Spleen (tissue), 11 donors: ENCODE measurements at regions not wholly inside any gene's neighbourhood (a gene's known extent, or its start where the extent isn't known, plus 50 kb on each side); places are given as distances from the start of the nearest gene placed in this dataset.

Experiments
- DNase-seq: peaks from one replicate; pipeline ENCODE4 v3.0.0-alpha.2; 2020
- H3K27ac ChIP-seq, 8 donors: fragments of 200-600 bp; sonication (generic) in 7 of 8; 1 replicate in 4 of 8; 2 replicates in 4 of 8; pipeline versions ENCODE4 v1.5.0 to v1.8.0; 2016 to 2021; ENCODE audit warnings: inconsistent platforms in 4 of 8, mild to moderate bottlenecking in 4 of 8, moderate library complexity in 1 of 8
- H3K27me3 ChIP-seq, 7 donors: fragments of 200-600 bp; sonication (generic) in 6 of 7; replicated peaks in 1 of 7; 1 replicate in 4 of 7; 2 replicates in 3 of 7; pipeline versions ENCODE4 v1.5.0 to v1.8.0; 2016 to 2021; ENCODE audit warnings: inconsistent platforms in 3 of 7, mild to moderate bottlenecking in 1 of 7
- H3K36me3 ChIP-seq, 6 donors: fragments of 200-600 bp; sonication (generic) in 5 of 6; 1 replicate in 4 of 6; 2 replicates in 2 of 6; pipeline versions ENCODE4 v1.5.0 to v1.8.0; 2016 to 2021; ENCODE audit warnings: inconsistent platforms in 2 of 6
- H3K4me1 ChIP-seq, 6 donors: fragments of 200-600 bp; sonication (generic) in 5 of 6; 1 replicate in 3 of 6; 2 replicates in 3 of 6; pipeline versions ENCODE4 v1.5.0 to v1.8.0; 2016 to 2021; ENCODE audit warnings: inconsistent platforms in 3 of 6
- H3K4me3 ChIP-seq, 8 donors: fragments of 200-600 bp; sonication (generic) in 7 of 8; 1 replicate in 4 of 8; 2 replicates in 4 of 8; pipeline versions ENCODE4 v1.5.0 to v1.8.0; 2016 to 2021; ENCODE audit warnings: inconsistent platforms in 4 of 8, mild to moderate bottlenecking in 4 of 8, moderate library complexity in 2 of 8
- H3K9me3 ChIP-seq, 8 donors: fragments of 200-600 bp; sonication (generic) in 7 of 8; 1 replicate in 4 of 8; 2 replicates in 4 of 8; pipeline versions ENCODE4 v1.5.0 to v1.8.0; 2016 to 2021; ENCODE audit warnings: inconsistent platforms in 4 of 8
- CTCF ChIP-seq, 11 experiments: fragments of 200-600 bp in 7 of 11; fragments of 450-650 bp in 4 of 11; sonication (generic) in 4 of 11; IDR thresholded peaks in 8 of 11; conservative IDR thresholded peaks in 3 of 11; 1 replicate in 7 of 11; 2 replicates in 4 of 11; pipeline versions ENCODE4 v1.4.0 to v1.8.0; 2016 to 2021; ENCODE audit warnings: antibody characterized with exemption in 11 of 11, inconsistent platforms in 4 of 11, mild to moderate bottlenecking in 1 of 11
- POLR2A ChIP-seq, 3 donors: fragments of 450-650 bp; IDR thresholded peaks; one replicate each; pipeline ENCODE4 v1.5.1; 2017; ENCODE audit warnings: antibody characterized with exemption in 3 of 3, mild to moderate bottlenecking in 1 of 3
- POLR2AphosphoS5 ChIP-seq, 3 donors: sonication (generic); formaldehyde crosslinking; IDR thresholded peaks; one replicate each; pipeline ENCODE4 v1.5.1; 2017; ENCODE audit warnings: antibody characterized with exemption in 3 of 3
- WGBS, 5 donors: extraction: QIAGEN DNeasy Blood & Tissue Kit in 3 of 5; methylation state at CpG; one replicate each; pipeline versions ENCODE4 v1.1.5 to v1.1.7; 2013 to 2018; 5-methylcytosine and 5-hydroxymethylcytosine counted together
- intact Hi-C: fragments of 100-400 bp; cut with DNase I; formaldehyde crosslinking; loops from one replicate; pipeline ENCODE4 v1.15.0; 2023; ENCODE audit warnings: low total_unique reads
- small RNA-seq, 4 donors: library from RNA; depleted of rRNA; stranded (forward); fragments of <200 nt; gene quantifications; one replicate each; pipeline ENCODE3, GENCODE V24; 2016
- donor health status: healthy with polysubstance abuse.
- donor health status: DM: no; HTN: no; CAD: no; lungs with moderate emphysema.
- donor health status: DM: no; HTN: no; CAD: no.
- donor health status: Bipolar disorder and iron deficiency.
- donor health status: healthy.
- donor health status: DM: no; HTN: no; CAD: no.
- donor health status: DM: yes; HTN: yes; CAD: no.

DNA sequence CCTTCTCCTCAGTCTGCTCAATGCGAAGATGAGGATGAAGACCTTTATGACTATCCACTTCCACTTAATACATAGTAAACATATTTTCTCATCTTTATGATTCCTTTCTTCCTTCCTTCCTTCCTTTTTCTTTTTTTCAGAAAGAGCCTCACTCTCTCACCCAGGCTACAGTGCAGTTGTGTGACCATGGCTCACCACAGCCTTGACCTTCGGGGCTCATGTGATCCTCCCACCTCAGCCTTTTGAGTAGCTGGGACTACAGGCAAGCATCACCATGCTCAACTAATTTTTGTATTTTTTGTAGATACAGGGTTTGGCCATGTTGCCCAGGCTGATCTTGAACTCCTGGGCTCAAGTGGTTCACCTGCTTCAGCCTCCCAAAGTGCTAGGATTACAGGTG, 52.0 kb upstream of the RAP2B start:
- intact Hi-C loops, result no loop called here
- no peaks in the 10 kb centered on the region for H3K36me3 ChIP-seq
- H3K4me3 ChIP-seq, result no peak overlapping the region
- WGBS, 5 donors, result 74 to 89% (median 83%) methylated on average over 2 of the region's 2 CpGs
- no peak for TF ChIP-seq POLR2A (IDR thresholded peaks at IDR 0.05)
- TF ChIP-seq POLR2AphosphoS5 (IDR thresholded peaks at IDR 0.05), result no peak
- no peak for TF ChIP-seq CTCF (IDR thresholded peaks at IDR 0.05 in 8 of 11, conservative IDR thresholded peaks at IDR 0.05 in 3 of 11)
- H3K27me3 ChIP-seq, result peaks cover 0 to 4% (median 0%) of the 10 kb centered on the region in 7 donors
- no peaks in the 10 kb centered on the region for H3K4me1 ChIP-seq
- no peak for DNase-seq
- no peaks in the 10 kb centered on the region for H3K9me3 ChIP-seq
- no peak overlapping the region for H3K27ac ChIP-seq

- no peaks in the 10 kb centered on the region for H3K4me1 ChIP-seq
- H3K9me3 ChIP-seq, result no peaks in the 10 kb centered on the region
- no peak overlapping the region for H3K4me3 ChIP-seq
- peaks cover 0 to 4% (median 0%) of the 10 kb centered on the region in 7 donors for H3K27me3 ChIP-seq
- H3K27ac ChIP-seq, result no peak overlapping the region
- no peak for TF ChIP-seq POLR2AphosphoS5 (IDR thresholded peaks at IDR 0.05)
- TF ChIP-seq POLR2A (IDR thresholded peaks at IDR 0.05), result no peak
- TF ChIP-seq CTCF (IDR thresholded peaks at IDR 0.05 in 8 of 11, conservative IDR thresholded peaks at IDR 0.05 in 3 of 11), result no peak
- 81 to 92% (median 87%) methylated on average over 3 of the region's 3 CpGs for WGBS, 5 donors
- intact Hi-C loops, result no loop called here
- DNase-seq, result no peak
- no peaks in the 10 kb centered on the region for H3K36me3 ChIP-seq
These were observed 51.0 kb upstream of the RAP2B start for GRCh38 chr3:153111016-153111415.

Small RNAs in the stretch of these regions (small RNA-seq; reads per million reads assigned to genes)
- 0 reads per million in 4 donors for gene HMGN2P13
